Ascending aorta (tissue), 2 donors: ENCODE measurements at regions not wholly inside any gene's neighbourhood (a gene's known extent, or its start where the extent isn't known, plus 50 kb on each side); places are given as distances from the start of the nearest gene placed in this dataset.

Experiments
- DNase-seq, 2 donors: peaks; one replicate each; pipeline ENCODE4 v3.0.0-alpha.2; 2019; ENCODE audit warnings: low spot score in 2 of 2
- H3K27ac ChIP-seq, 2 donors: fragments of 200-600 bp; sonication (generic); one replicate each; pipeline ENCODE4 v1.5.1; 2016 to 2017; ENCODE audit warnings: mild to moderate bottlenecking in 1 of 2
- H3K27me3 ChIP-seq: fragments of 200-600 bp; sonication (generic); one replicate; pipeline ENCODE4 v1.5.1; 2017
- H3K36me3 ChIP-seq, 2 donors: fragments of 200-600 bp; sonication (generic); one replicate each; pipeline ENCODE4 v1.5.1; 2016
- H3K4me1 ChIP-seq, 2 donors: fragments of 200-600 bp; sonication (generic); one replicate each; pipeline ENCODE4 v1.5.1; 2016 to 2017; ENCODE audit warnings: mild to moderate bottlenecking in 1 of 2
- H3K4me3 ChIP-seq, 2 donors: fragments of 200-600 bp; sonication (generic); one replicate each; pipeline ENCODE4 v1.5.1; 2016 to 2017; ENCODE audit warnings: mild to moderate bottlenecking in 1 of 2
- H3K9me3 ChIP-seq, 2 donors: fragments of 200-600 bp; sonication (generic); one replicate each; pipeline ENCODE4 v1.5.1; 2016
- CTCF ChIP-seq, 3 experiments: fragments of 200-600 bp in 2 of 3; fragments of 450-650 bp in 1 of 3; sonication (generic) in 2 of 3; IDR thresholded peaks; one replicate each; pipeline ENCODE4 v1.5.1; 2016 to 2019; ENCODE audit warnings: antibody characterized with exemption in 3 of 3, mild to moderate bottlenecking in 1 of 3, moderate library complexity in 1 of 3
- intact Hi-C: fragments of 100-400 bp; cut with DNase I; formaldehyde crosslinking; loops from one replicate; pipeline ENCODE4 v1.15.1; 2023

GRCh38 chr10:105605104-105605503 is 964.0 kb downstream of the SORCS3 start:
- intact Hi-C loops, result no loop called here
- TF ChIP-seq CTCF (IDR thresholded peaks at IDR 0.05), result no peak
- H3K36me3 ChIP-seq, result no peaks in the 10 kb centered on the region
- no peak overlapping the region for H3K27ac ChIP-seq
- H3K4me1 ChIP-seq, result no peaks in the 10 kb centered on the region
- no peaks in the 10 kb centered on the region for H3K27me3 ChIP-seq
- H3K9me3 ChIP-seq, result no peaks in the 10 kb centered on the region
- no peak for DNase-seq
- H3K4me3 ChIP-seq, result no peak overlapping the region

GRCh38 chr10:105598207-105598606 is 957.1 kb downstream of the SORCS3 start:
- Histone ChIP-seq H3K4me3 (no peak overlapping the region), H3K27ac (no peak overlapping the region), H3K27me3 (no peaks in the 10 kb centered on the region), H3K36me3 (no peaks in the 10 kb centered on the region), H3K4me1 (no peaks in the 10 kb centered on the region), H3K9me3 (no peaks in the 10 kb centered on the region)
- intact Hi-C loops, result no loop called here
- DNase-seq, result no peak
- TF ChIP-seq CTCF (IDR thresholded peaks at IDR 0.05), result no peak

- Histone ChIP-seq H3K36me3 (no peaks in the 10 kb centered on the region), H3K27me3 (no peaks in the 10 kb centered on the region), H3K4me3 (no peak overlapping the region), H3K4me1 (no peaks in the 10 kb centered on the region), H3K27ac (no peak overlapping the region), H3K9me3 (no peaks in the 10 kb centered on the region)
- DNase-seq, result no peak
- intact Hi-C loops, result no loop called here
- no peak for TF ChIP-seq CTCF (IDR thresholded peaks at IDR 0.05)
Observed at GRCh38 chr10:105597312-105597711, 956.2 kb downstream of the SORCS3 start.

- H3K4me1 ChIP-seq, result no peaks in the 10 kb centered on the region
- H3K36me3 ChIP-seq, result no peaks in the 10 kb centered on the region
- H3K27ac ChIP-seq, result no peak overlapping the region
- intact Hi-C loops, result no loop called here
- no peak for DNase-seq
- TF ChIP-seq CTCF (IDR thresholded peaks at IDR 0.05), result no peak
- H3K9me3 ChIP-seq, result no peaks in the 10 kb centered on the region
- no peaks in the 10 kb centered on the region for H3K27me3 ChIP-seq
- H3K4me3 ChIP-seq, result no peak overlapping the region
Observed at GRCh38 chr10:105596749-105597148, 955.7 kb downstream of the SORCS3 start.

GRCh38 chr10:105594296-105594695 is 953.2 kb downstream of the SORCS3 start:
- no peaks in the 10 kb centered on the region for H3K36me3 ChIP-seq
- no peaks in the 10 kb centered on the region for H3K4me1 ChIP-seq
- DNase-seq, result no peak
- intact Hi-C loops, result no loop called here
- H3K4me3 ChIP-seq, result no peak overlapping the region
- no peak overlapping the region for H3K27ac ChIP-seq
- H3K27me3 ChIP-seq, result no peaks in the 10 kb centered on the region
- TF ChIP-seq CTCF (IDR thresholded peaks at IDR 0.05), result no peak
- no peaks in the 10 kb centered on the region for H3K9me3 ChIP-seq

GRCh38 chr10:105592468-105592867 is 951.4 kb downstream of the SORCS3 start:
- no peak for TF ChIP-seq CTCF (IDR thresholded peaks at IDR 0.05)
- intact Hi-C loops, result no loop called here
- Histone ChIP-seq H3K4me1 (no peaks in the 10 kb centered on the region), H3K27me3 (no peaks in the 10 kb centered on the region), H3K9me3 (no peaks in the 10 kb centered on the region), H3K27ac (no peak overlapping the region), H3K36me3 (no peaks in the 10 kb centered on the region), H3K4me3 (no peak overlapping the region)
- no peak for DNase-seq
